Heart left ventricle (tissue), 16 donors: ENCODE measurements at regions not wholly inside any gene's neighbourhood (a gene's known extent, or its start where the extent isn't known, plus 50 kb on each side); places are given as distances from the start of the nearest gene placed in this dataset.
"Not testable (repeated sequence)": the region's sequence is repeated elsewhere in the genome, so short reads cannot be mapped to it uniquely, and the experiment has no call there.

ENCODE experiments used
- ATAC-seq, 4 donors: fragments of 200-7000 bp; cut with Tn5 transposase; one replicate each; pipeline ENCODE4 v1.9.1; 2020 to 2022; ENCODE audit warnings: moderate library complexity in 4 of 4, mild to moderate bottlenecking in 3 of 4, moderate number of reproducible peaks in 1 of 4
- DNase-seq, 5 donors: peaks; one replicate each; pipeline ENCODE4 v3.0.0-alpha.2; 2020
- H3K27ac ChIP-seq, 12 donors: fragments of 200-600 bp; sonication (generic) in 4 of 12; one replicate each; pipeline versions ENCODE4 v1.5.0 to v1.8.0; 2016 to 2022; ENCODE audit warnings: mild to moderate bottlenecking in 2 of 12
- H3K27me3 ChIP-seq, 9 donors: fragments of 200-600 bp; sonication (generic) in 2 of 9; one replicate each; pipeline versions ENCODE4 v1.5.1 to v1.8.0; 2016 to 2022; ENCODE audit warnings: mild to moderate bottlenecking in 3 of 9
- H3K36me3 ChIP-seq, 9 donors: fragments of 200-600 bp; sonication (generic) in 2 of 9; one replicate each; pipeline versions ENCODE4 v1.5.0 to v1.8.0; 2018 to 2022; ENCODE audit warnings: mild to moderate bottlenecking in 2 of 9
- H3K4me1 ChIP-seq, 12 donors: fragments of 200-600 bp; sonication (generic) in 4 of 12; one replicate each; pipeline versions ENCODE4 v1.5.0 to v1.8.0; 2016 to 2022; ENCODE audit warnings: mild to moderate bottlenecking in 3 of 12
- H3K4me3 ChIP-seq, 12 donors: fragments of 200-600 bp; sonication (generic) in 4 of 12; one replicate each; pipeline versions ENCODE4 v1.5.0 to v1.8.0; 2017 to 2022; ENCODE audit warnings: mild to moderate bottlenecking in 9 of 12, moderate library complexity in 4 of 12
- H3K9me3 ChIP-seq, 12 donors: fragments of 200-600 bp; sonication (generic) in 4 of 12; one replicate each; pipeline versions ENCODE4 v1.5.0 to v1.8.0; 2016 to 2022; ENCODE audit warnings: mild to moderate bottlenecking in 1 of 12
- CTCF ChIP-seq, 12 donors: fragments of 200-600 bp; sonication (generic) in 4 of 12; IDR thresholded peaks; one replicate each; pipeline versions ENCODE4 v1.5.0 to v1.8.0; 2018 to 2022; ENCODE audit warnings: antibody characterized with exemption in 12 of 12, mild to moderate bottlenecking in 5 of 12
- POLR2A ChIP-seq, 2 donors: fragments of 450-650 bp; IDR thresholded peaks; one replicate each; pipeline ENCODE4 v1.6.1; 2017; ENCODE audit warnings: antibody characterized with exemption in 2 of 2, mild to moderate bottlenecking in 2 of 2, moderate library complexity in 2 of 2
- WGBS, 4 donors: extraction: QIAGEN DNeasy Blood & Tissue Kit in 2 of 4; methylation state at CpG; one replicate each; pipeline versions ENCODE4 v1.1.5 to v1.1.7; 2013 to 2018; 5-methylcytosine and 5-hydroxymethylcytosine counted together
- intact Hi-C, 10 donors: fragments of 100-400 bp; cut with DNase I; formaldehyde crosslinking; loops; one replicate each; pipeline versions ENCODE4 v1.11.1 to v1.14.2; 2022
- donor health status: ischemic (EF 13 %, LVEDD 7.1; RV severe dilation, severe dysfunction).
- donor health status: healthy with polysubstance abuse.
- donor health status: DM: no; HTN: yes; CAD: no.
- donor health status: DM: no; HTN: no; CAD: no.
- donor health status: ischemic (EF 25% LVEDD 6.9; RV normal size, moderate dysfunction).
- donor health status: ischemic (EF 25% LVEDD 5.7; RV mildly dilated, moderate dysfunction).
- donor health status: healthy.
- donor health status: DM: yes; HTN: yes; CAD: no.
- donor health status: ischemic (EF 35%, LVEDD 5.7; RV mildly dilated, moderate dysfunction).
- donor health status: nonischemic (EF 11% LVEDD 7.7; RV severe dilation, severe dysfunction).
- donor health status: DM: yes; HTN: yes; CAD: no.
- donor health status: PGD.
- donor health status: ischemic (EF 29% LVEDD 5.4; RV normal size, mild dysfunction).
- donor health status: nonischemic (EF 23%, LVEDD 6.1; RV moderate dilation, normal function).

- H3K4me3 ChIP-seq: no peak overlapping the region
Measured at GRCh38 chr1:143553627-143554026, 418.2 kb downstream of the FAM72C start.

GRCh38 chr1:143504703-143505102, 467.1 kb downstream of the FAM72C start:
- intact Hi-C loops, DNase-seq: not testable (repeated sequence)

More at GRCh38 chr1:143553627-143554026, 418.2 kb downstream of the FAM72C start:
- WGBS, 4 donors: 62 to 70% (median 63%) methylated on average over 4 of the region's 4 CpGs
- Histone ChIP-seq H3K27ac (no peak overlapping the region), H3K9me3 (no peaks in the 10 kb centered on the region), H3K4me1 (no peaks in the 10 kb centered on the region), H3K27me3 (peaks cover 0 to 5% (median 0%) of the 10 kb centered on the region in 9 donors), H3K36me3 (no peaks in the 10 kb centered on the region)
- DNase-seq: no peak
- TF ChIP-seq POLR2A (IDR thresholded peaks at IDR 0.05): no peak
- TF ChIP-seq CTCF (IDR thresholded peaks at IDR 0.05): no peak
- intact Hi-C loops: no loop called here
- no peak for ATAC-seq

GRCh38 chr1:143504080-143504479, 467.7 kb downstream of the FAM72C start:
- H3K36me3 ChIP-seq, H3K27me3 ChIP-seq, H3K4me3 ChIP-seq, H3K27ac ChIP-seq, DNase-seq, H3K4me1 ChIP-seq, ATAC-seq, H3K9me3 ChIP-seq, intact Hi-C loops: not testable (repeated sequence)
- no CpG with 5 or more reads among the region's 2 CpGs for WGBS, 4 donors

More at GRCh38 chr1:143504703-143505102, 467.1 kb downstream of the FAM72C start:
- not testable (repeated sequence) for H3K36me3 ChIP-seq, H3K27me3 ChIP-seq, H3K9me3 ChIP-seq, ATAC-seq, H3K27ac ChIP-seq, H3K4me1 ChIP-seq, H3K4me3 ChIP-seq

- H3K4me1 ChIP-seq, DNase-seq, intact Hi-C loops, H3K27ac ChIP-seq, H3K36me3 ChIP-seq, ATAC-seq, H3K9me3 ChIP-seq, H3K4me3 ChIP-seq, H3K27me3 ChIP-seq: not testable (repeated sequence)
- 63 to 80% (median 73%) methylated on average over 1 to 2 of the region's 2 CpGs for WGBS, 4 donors
Measured at GRCh38 chr1:143503048-143503447, 468.7 kb downstream of the FAM72C start.

- WGBS, 4 donors: 61 to 71% (median 69%) methylated on average over 3 to 4 of the region's 4 CpGs
- DNase-seq, H3K27ac ChIP-seq, H3K4me3 ChIP-seq, H3K9me3 ChIP-seq, H3K36me3 ChIP-seq, ATAC-seq, H3K4me1 ChIP-seq, intact Hi-C loops: not testable (repeated sequence)
- peaks cover 0 to 12% (median 5%) of the 10 kb centered on the region in 9 donors for H3K27me3 ChIP-seq
Measured at GRCh38 chr1:143502038-143502437, 469.7 kb downstream of the FAM72C start.

GRCh38 chr1:143498059-143498749, 473.6 kb downstream of the FAM72C start:
- DNase-seq: peak in 4 of 5 donors; percentile 5 to 19 (median 11)
- intact Hi-C loops, ATAC-seq: not testable (repeated sequence)

GRCh38 chr1:143497374-143497747, 474.4 kb downstream of the FAM72C start:
- peaks cover 0 to 5% (median 0%) of the 10 kb centered on the region in 12 donors for H3K4me1 ChIP-seq
- peak overlapping the region in 9 of 12 donors; percentile 13 to 47 (median 29) for H3K4me3 ChIP-seq
- DNase-seq: peak in 3 of 5 donors; percentile 2 to 13 (median 5)
- H3K27me3 ChIP-seq: peaks cover 0 to 13% (median 5%) of the 10 kb centered on the region in 9 donors
- no peak for TF ChIP-seq POLR2A (IDR thresholded peaks at IDR 0.05)
- H3K27ac ChIP-seq: no peak overlapping the region
- no peak for ATAC-seq
- H3K9me3 ChIP-seq: no peaks in the 10 kb centered on the region
- WGBS, 4 donors: 1 to 10% (median 3%) methylated on average over 45 to 50 of the region's 50 CpGs
- no peaks in the 10 kb centered on the region for H3K36me3 ChIP-seq
- intact Hi-C loops: no loop called here

More at GRCh38 chr1:143498059-143498749, 473.6 kb downstream of the FAM72C start:
- WGBS, 4 donors: 1 to 2% (median 2%) methylated on average over 21 to 85 of the region's 85 CpGs
- not testable (repeated sequence) for H3K9me3 ChIP-seq, H3K27ac ChIP-seq, H3K4me1 ChIP-seq, H3K36me3 ChIP-seq
- Histone ChIP-seq H3K27me3 (peaks cover 0 to 13% (median 5%) of the 10 kb centered on the region in 9 donors), H3K4me3 (peak overlapping the region in 11 of 12 donors; percentile 8 to 47 (median 36))

GRCh38 chr1:143496526-143497373, 475.0 kb downstream of the FAM72C start:
- Histone ChIP-seq H3K27me3 (peaks cover 0 to 13% (median 5%) of the 10 kb centered on the region in 9 donors), H3K4me3 (peak overlapping the region in 10 of 12 donors; percentile 13 to 47 (median 27))
- H3K36me3 ChIP-seq, H3K4me1 ChIP-seq, H3K9me3 ChIP-seq, intact Hi-C loops, H3K27ac ChIP-seq, ATAC-seq: not testable (repeated sequence)
- peak in 3 of 5 donors; percentile 0 to 1 (median 1) for DNase-seq
- WGBS, 4 donors: 1 to 9% (median 3%) methylated on average over 8 to 36 of the region's 37 CpGs
